ENCODE measurements at regions not wholly inside any gene's neighbourhood (a gene's known extent, or its start where the extent isn't known, plus 50 kb on each side); places are given as distances from the start of the nearest gene placed in this dataset.
"Not testable (repeated sequence)": the region's sequence is repeated elsewhere in the genome, so short reads cannot be mapped to it uniquely, and the experiment has no call there.

- no peak for DNase-seq (ENCODE audit: low spot score)
These were observed 832.9 kb downstream of the OTOL1 start for GRCh38 chr3:162329514-162329913.

DNA sequence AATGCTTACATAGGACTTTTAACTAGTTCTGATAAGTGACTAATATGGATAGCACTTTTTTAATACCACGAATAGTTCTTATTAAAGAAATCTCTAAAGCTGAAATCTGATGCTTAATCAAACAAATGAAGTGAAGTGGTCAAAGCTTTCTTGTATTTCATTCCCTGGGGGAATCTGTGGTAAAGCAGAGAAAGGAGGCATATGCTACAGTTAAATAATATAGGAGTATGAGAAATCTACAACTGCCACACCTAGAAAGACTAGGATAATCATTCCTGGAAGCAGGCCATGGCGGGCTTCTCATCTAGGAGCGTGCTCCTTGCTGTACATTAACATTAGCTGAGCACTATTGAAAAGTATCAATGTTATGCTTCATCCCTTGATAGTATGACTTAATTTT, 835.7 kb downstream of the OTOL1 start:
- no peak for DNase-seq (ENCODE audit: low spot score)

- no peak for DNase-seq (ENCODE audit: low spot score)
These were observed 837.9 kb downstream of the OTOL1 start for GRCh38 chr3:162334537-162334936.

GRCh38 chr3:162337630-162338029, 841.0 kb downstream of the OTOL1 start:
- DNase-seq (ENCODE audit: low spot score): no peak

DNA sequence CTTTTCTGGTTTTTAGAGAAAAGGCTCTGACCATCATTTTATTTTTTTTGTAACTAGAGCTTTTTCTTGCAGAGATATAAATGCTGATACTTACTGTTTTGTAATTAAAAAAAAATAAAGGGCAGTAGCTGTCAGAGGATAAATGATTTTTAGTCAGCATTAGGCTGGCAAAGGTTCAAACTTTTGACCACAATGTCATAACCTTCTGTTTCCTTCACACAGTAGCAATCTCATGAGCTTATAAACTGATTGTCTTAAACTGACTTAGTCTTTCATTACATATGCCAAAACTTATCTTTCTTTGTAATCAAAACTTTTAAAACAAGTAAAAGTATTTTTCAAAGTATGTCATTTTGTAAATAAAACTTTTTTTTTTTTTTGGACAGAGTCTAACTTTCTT, 841.9 kb downstream of the OTOL1 start:
- no peak for DNase-seq (ENCODE audit: low spot score)

- DNase-seq (ENCODE audit: low spot score): no peak
These were observed 852.3 kb downstream of the OTOL1 start for GRCh38 chr3:162348912-162349311.

GRCh38 chr3:162353414-162353813, 856.8 kb downstream of the OTOL1 start:
- DNase-seq (ENCODE audit: low spot score): no peak

- DNase-seq (ENCODE audit: low spot score): no peak
These were observed 857.7 kb downstream of the OTOL1 start for GRCh38 chr3:162354356-162354755.

DNA sequence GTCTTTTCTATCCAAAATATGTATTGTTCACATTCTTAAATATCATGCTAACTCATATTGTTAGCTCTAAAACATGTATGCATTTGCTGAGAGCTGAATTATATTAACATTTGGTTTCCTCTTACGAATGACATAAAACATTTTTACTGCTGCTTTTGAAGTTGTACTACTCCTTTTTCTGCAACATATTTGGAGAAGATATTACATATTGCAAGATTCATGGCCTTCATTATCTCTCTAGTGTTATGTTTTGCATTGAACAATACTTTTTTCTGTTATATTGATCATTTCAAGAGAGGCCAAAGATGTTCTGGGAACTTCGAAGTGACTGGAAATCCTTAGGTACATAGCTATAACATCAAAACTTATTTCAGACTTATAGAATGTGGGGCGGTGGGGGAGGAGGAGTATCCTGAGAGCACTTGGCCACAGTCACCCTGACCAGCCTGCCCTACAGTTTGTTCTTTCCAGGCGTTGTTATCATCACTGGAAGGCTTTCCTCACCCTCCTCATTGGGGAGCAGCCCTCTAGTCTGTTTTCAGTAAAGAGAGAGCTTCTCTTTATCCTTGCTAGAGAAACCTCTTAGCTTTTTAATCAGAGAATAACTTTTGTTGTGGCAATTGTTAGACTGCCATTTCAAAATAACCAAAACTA, 868.6 kb downstream of the OTOL1 start:
- no peak for DNase-seq (ENCODE audit: low spot score)

DNA sequence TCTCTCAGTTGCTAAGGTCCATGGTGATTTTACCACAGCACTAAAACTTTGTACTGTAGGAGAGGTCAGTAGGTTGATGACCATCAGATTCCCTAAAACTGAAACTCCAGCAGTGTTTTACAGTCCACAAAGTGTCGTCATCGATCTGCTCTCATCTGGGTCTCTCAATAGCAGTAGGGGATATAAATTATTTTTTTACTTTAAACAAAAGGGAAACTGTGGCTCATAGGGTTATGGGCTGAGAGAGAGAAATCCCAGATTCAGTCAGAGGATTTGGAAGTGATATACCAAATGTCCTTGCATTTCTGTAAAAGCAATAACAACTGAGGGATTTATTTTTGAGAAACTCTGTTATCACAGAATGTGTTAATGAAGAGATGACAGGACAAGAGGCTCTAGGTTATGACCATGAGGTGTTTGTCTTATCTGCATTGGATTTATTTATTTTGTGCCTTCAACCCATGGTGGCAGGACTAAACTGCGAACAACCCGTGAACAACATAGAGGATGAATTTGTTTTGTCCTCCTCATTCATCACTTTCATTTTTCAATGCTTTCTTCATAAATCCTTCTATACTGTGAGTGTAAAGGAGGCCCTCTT, 869.7 kb downstream of the OTOL1 start:
- no peak for DNase-seq (ENCODE audit: low spot score)

DNA sequence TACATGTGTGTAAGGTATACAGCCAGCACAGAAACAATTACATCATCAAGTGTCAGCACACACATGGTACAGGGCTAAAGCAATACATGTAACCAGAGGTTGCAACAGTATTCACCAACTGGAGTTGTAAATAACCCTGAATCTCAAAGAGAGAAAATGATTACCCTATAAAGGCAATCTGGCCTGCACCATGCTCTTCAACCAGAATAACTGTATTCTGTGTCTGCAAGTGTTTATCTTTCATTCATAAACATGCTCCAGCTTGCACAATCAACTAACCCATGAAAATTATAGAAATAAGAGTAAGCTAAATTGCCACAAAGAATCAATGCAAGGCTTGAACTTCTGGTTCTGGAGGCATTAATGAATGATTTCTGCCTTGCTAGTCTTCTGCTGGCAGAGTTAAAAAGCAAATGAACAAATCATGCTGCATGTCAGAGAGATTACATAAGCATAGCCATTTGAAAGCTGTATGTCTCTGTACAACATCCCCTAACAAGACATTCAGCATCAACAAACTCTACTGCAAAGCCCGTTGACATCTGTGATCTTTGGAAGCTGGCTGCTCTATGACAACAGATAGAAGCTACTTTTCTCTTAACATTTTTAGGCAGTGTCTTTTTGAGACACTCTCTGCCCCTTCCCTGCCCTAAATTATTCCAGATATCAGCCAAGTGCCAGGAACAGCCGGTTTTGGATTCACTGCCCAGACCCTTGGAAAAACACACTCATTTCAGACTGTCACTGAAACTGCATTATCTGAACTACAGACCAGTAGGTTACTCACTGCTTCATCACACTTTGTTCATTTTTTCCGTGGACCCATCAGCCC, 871.0 kb downstream of the OTOL1 start:
- no peak for DNase-seq (ENCODE audit: low spot score)

DNA sequence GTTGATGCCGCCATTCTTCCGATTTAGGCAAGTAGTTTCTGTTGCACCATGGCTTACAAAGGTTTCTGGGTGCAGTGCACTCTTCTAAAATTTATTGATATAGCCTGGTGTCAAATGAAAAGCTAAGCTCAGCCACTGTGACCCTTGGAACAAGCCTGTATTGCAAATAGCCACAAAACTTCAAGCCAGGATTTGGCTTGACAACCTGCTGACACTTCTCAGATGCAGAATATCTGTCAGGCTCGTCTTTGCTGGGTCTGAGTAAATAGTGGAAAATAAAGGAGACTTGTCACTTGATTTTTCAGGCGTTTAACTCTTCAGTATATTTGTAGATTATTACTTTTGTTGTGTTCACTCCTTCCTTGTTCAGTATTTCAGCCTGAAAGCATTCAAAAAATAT, 871.8 kb downstream of the OTOL1 start:
- no peak for DNase-seq (ENCODE audit: low spot score)

- DNase-seq (ENCODE audit: low spot score): no peak
These were observed 872.7 kb downstream of the OTOL1 start for GRCh38 chr3:162369306-162369705.

GRCh38 chr3:162370141-162370540, 873.5 kb downstream of the OTOL1 start:
- DNase-seq (ENCODE audit: low spot score): no peak

- no peak for DNase-seq (ENCODE audit: low spot score)
These were observed 880.2 kb downstream of the OTOL1 start for GRCh38 chr3:162376761-162377160.

DNA sequence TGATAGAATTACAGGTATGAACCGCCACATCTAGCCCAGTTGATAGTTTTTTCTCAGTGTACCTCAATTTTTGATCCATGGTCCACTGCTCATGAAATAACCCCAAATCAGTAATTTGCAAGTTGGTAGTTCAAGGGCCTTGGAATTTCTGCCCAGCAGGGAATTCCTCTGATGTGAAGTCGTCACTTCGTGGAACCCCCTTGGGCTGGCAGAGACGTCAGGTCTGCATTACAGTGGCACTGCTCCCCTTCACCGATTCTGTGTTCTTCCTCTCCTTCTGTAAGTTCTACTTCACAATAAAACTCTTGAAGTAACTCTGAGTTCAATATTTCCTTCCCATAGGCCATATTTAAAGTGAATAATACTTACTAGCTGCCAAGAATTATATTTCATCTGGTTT, 881.0 kb downstream of the OTOL1 start:
- no peak for DNase-seq (ENCODE audit: low spot score)

DNA sequence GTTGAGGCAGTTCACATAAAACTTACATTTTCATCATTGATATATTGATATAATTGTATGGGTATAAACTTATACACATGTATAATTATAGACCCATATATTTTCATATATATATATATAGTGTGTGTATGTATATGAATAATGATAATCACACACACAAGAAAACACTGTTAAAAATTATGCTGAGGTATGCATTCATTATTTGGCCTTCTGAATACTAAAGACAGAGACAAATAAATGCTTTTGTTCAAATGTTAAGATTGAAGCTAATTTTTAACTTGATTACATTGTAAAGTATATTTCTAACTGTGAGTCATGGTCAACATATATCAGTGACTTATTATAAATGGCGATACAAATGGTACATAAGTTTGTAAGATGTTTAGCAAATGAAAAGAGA, 888.8 kb downstream of the OTOL1 start:
- DNase-seq (ENCODE audit: low spot score): no peak

DNA sequence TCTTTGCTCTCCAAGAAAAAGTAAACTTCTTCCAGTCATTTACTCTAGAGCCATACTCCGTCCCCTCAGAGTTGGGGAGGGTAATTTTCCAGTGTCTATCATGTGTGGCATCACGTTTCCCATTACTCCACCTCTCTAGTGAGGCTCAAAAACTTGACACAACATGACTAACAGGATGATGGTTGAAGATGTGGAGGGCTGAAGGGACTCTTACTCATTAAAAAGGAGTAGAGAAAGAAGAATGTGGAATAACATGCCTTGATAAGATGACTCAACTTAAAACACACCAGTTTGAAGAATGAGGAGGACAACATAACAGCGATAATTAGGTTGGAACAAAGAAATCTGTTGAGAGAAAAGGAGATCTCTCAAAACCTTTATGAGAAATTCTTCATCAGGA, 894.3 kb downstream of the OTOL1 start:
- no peak for DNase-seq (ENCODE audit: low spot score)

GRCh38 chr3:162391301-162391700, 894.7 kb downstream of the OTOL1 start:
- DNase-seq (ENCODE audit: low spot score): no peak

DNA sequence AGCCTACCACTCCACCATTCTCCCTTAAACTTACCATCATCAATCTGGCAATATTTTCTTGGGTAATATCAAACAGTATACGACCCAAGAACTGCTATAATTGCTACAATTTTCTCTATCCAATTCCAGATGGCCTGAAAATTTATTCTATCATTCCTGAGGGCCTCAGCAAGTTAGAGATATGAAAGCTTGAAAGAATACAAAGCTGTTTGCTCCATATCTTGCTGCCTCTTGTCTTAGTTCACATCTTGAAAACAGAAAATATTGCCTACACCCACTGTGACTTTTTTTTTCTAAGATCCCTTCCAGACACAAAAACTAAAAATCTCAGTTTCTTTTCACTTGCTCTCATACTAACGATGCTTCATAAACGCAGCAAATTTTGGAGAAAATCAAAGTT, 898.9 kb downstream of the OTOL1 start:
- DNase-seq (ENCODE audit: low spot score): no peak

DNA sequence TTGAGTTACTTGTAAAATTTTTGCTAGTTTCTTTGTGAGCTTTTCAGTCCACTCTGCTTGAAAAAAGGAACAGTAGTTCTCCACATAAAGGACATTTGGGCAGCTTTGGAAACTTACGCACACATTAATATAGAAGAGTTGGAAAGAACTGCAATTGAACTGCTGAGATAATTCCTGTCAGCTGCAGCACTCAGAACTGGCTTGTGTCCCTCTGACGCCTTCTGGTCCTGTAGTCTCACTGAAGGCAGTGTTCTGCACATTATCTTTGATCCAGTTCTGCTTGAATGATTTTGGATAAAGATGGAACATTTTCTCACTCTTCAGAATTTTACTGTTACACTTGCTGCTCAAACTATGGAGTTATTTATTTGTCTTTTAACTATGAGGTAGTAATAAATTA, 901.9 kb downstream of the OTOL1 start:
- DNase-seq (ENCODE audit: low spot score): no peak

DNA sequence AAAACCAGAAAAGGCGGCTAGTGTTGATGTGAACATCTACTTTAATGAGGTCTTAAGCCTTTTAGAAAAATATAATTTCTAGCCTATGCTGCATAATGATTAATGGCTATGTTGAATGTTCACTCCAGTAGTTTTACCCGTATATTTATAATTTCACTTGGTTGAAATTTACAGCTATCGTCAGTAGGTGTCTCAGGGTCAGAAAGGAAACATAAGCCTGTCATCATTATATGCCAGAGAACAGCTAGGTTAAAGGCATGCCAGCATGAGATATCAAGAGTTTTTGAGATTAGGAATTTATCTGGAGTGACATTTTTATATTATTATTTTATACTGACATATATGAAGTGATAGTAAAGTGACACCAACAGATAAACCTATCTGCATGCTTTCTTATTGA, 904.1 kb downstream of the OTOL1 start:
- no peak for DNase-seq (ENCODE audit: low spot score)

DNA sequence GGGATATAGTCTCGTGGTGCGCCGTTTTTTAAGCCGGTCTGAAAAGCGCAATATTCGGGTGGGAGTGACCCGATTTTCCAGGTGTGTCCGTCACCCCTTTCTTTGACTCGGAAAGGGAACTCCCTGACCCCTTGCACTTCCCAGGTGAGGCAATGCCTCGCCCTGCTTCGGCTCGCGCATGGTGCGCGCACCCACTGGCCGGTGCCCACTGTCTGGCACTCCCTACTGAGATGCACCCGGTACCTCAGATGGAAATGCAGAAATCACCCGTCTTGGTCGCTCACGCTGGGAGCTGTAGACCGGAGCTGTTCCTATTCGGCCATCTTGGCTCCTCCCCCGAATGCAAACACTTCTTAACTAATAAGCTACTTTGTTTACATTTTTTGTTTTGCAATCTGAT, 914.9 kb downstream of the OTOL1 start:
- DNase-seq (ENCODE audit: low spot score): not testable (repeated sequence)

Measured in activated CD4-positive, alpha-beta T cell treated with anti-CD3 and anti-CD28 coated beads, Interleukin-2, Interleukin-4, amounts not matched to agents 100 ng/mL and 50 ng/mL, durations not matched to agents 16 hours and 8 hours (primary cell).